Breast epithelium (tissue), 3 donors: ENCODE measurements at regions not wholly inside any gene's neighbourhood (a gene's known extent, or its start where the extent isn't known, plus 50 kb on each side); places are given as distances from the start of the nearest gene placed in this dataset.

Source experiments
- CTCF ChIP-seq, 3 donors: fragments of 450-650 bp; IDR thresholded peaks; one replicate each; pipeline ENCODE4 v1.5.1; 2016 to 2017; ENCODE audit warnings: antibody characterized with exemption in 3 of 3, mild to moderate bottlenecking in 3 of 3, moderate library complexity in 3 of 3
- POLR2A ChIP-seq: fragments of 450-650 bp; IDR thresholded peaks from one replicate; pipeline ENCODE4 v1.6.1; 2016; ENCODE audit warnings: antibody characterized with exemption, mild to moderate bottlenecking, moderate library complexity

GRCh38 chr10:125419146-125419545 is 258.8 kb upstream of the CTBP2 start:
- TF ChIP-seq POLR2A (no peak), CTCF (IDR thresholded peaks at IDR 0.05) (no peak)
